Endothelial cell of hepatic sinusoid (primary cell): ENCODE measurements at regions not wholly inside any gene's neighbourhood (a gene's known extent, or its start where the extent isn't known, plus 50 kb on each side); places are given as distances from the start of the nearest gene placed in this dataset.

ENCODE experiments used
- in situ Hi-C: cut with HindIII; loops from 2 replicates; pipeline ENCODE4 v1.10.0; 2017; ENCODE audit warnings: low sequenced_read_pairs

GRCh38 chr11:70933981-70934583 lies 318.3 kb downstream of the SHANK2 start:
- in situ Hi-C loops: no loop called here

GRCh38 chr11:70935006-70935768 lies 317.2 kb downstream of the SHANK2 start:
- in situ Hi-C loops: no loop called here

- in situ Hi-C loops: no loop called here
Measured at GRCh38 chr11:70942593-70942992, 309.8 kb downstream of the SHANK2 start.

GRCh38 chr11:70944141-70944540 lies 308.2 kb downstream of the SHANK2 start:
- in situ Hi-C loops: no loop called here

- in situ Hi-C loops: no loop called here
Measured at GRCh38 chr11:70944636-70945035, 307.7 kb downstream of the SHANK2 start.

GRCh38 chr11:70948398-70948797 lies 304.0 kb downstream of the SHANK2 start:
- in situ Hi-C loops: no loop called here

- in situ Hi-C loops: no loop called here
Measured at GRCh38 chr11:70948855-70949531, 303.4 kb downstream of the SHANK2 start.

- in situ Hi-C loops: no loop called here
Measured at GRCh38 chr11:70951139-70951804, 301.1 kb downstream of the SHANK2 start.

- in situ Hi-C loops: no loop called here
Measured at GRCh38 chr11:70952191-70952590, 300.2 kb downstream of the SHANK2 start.

GRCh38 chr11:70953720-70954119 lies 298.7 kb downstream of the SHANK2 start:
- in situ Hi-C loops: no loop called here

GRCh38 chr11:70954471-70954870 lies 297.9 kb downstream of the SHANK2 start:
- in situ Hi-C loops: no loop called here
